ENCODE measurements at regions not wholly inside any gene's neighbourhood (a gene's known extent, or its start where the extent isn't known, plus 50 kb on each side); places are given as distances from the start of the nearest gene placed in this dataset.

GRCh38 chr11:103585911-103586310 lies 450.5 kb upstream of the DDI1 start:
- Histone ChIP-seq H3K27me3 (ENCODE audit: insufficient read depth, low read length, poor library complexity) (no peaks in the 10 kb centered on the region), H3K4me3 (ENCODE audit: low read depth in 1 of 2, low read length in 2 of 2) (no peak overlapping the region), H3K27ac (ENCODE audit: low read length) (no peak overlapping the region), H3K36me3 (ENCODE audit: insufficient read depth, low read length) (no peaks in the 10 kb centered on the region), H3K4me2 (ENCODE audit: insufficient read depth, low read length) (no peak overlapping the region), H3K9ac (ENCODE audit: low read depth, low read length) (no peak overlapping the region), H3K9me3 (ENCODE audit: insufficient read depth, low read length, severe bottlenecking) (no peaks in the 10 kb centered on the region), H3K4me1 (ENCODE audit: insufficient read depth, low read length) (no peaks in the 10 kb centered on the region), H2AFZ (ENCODE audit: low read depth, low read length) (no peak overlapping the region), H3K79me2 (ENCODE audit: insufficient read depth, low read length) (no peaks in the 10 kb centered on the region), H4K20me1 (ENCODE audit: insufficient read depth, low read length) (no peaks in the 10 kb centered on the region)
- TF ChIP-seq EZH2 (IDR thresholded peaks at IDR 0.05; ENCODE audit: borderline replicate concordance, low read depth, low read length, severe bottlenecking) = no peak
- TF ChIP-seq CTCF (IDR thresholded peaks at IDR 0.05; ENCODE audit: borderline replicate concordance, extremely low read depth, low read length, poor library complexity, severe bottlenecking) = no peak
- DNase-seq (no peak), ATAC-seq (ENCODE audit: insufficient read depth, low read depth) (no peak)

GRCh38 chr11:103586756-103587155 lies 449.7 kb upstream of the DDI1 start:
- no peaks in the 10 kb centered on the region for H3K27me3 ChIP-seq (ENCODE audit: insufficient read depth, low read length, poor library complexity)
- no peak overlapping the region for H3K4me3 ChIP-seq (ENCODE audit: low read depth in 1 of 2, low read length in 2 of 2)
- no peaks in the 10 kb centered on the region for H3K9me3 ChIP-seq (ENCODE audit: insufficient read depth, low read length, severe bottlenecking)
- no peak overlapping the region for H3K9ac ChIP-seq (ENCODE audit: low read depth, low read length)
- no peak overlapping the region; the same call in 1 of the 2 replicates for H2AFZ ChIP-seq (ENCODE audit: low read depth, low read length)
- H3K79me2 ChIP-seq (ENCODE audit: insufficient read depth, low read length) = no peaks in the 10 kb centered on the region
- H3K27ac ChIP-seq (ENCODE audit: low read length) = no peak overlapping the region
- no peaks in the 10 kb centered on the region for H3K4me1 ChIP-seq (ENCODE audit: insufficient read depth, low read length)
- TF ChIP-seq CTCF (IDR thresholded peaks at IDR 0.05; ENCODE audit: borderline replicate concordance, extremely low read depth, low read length, poor library complexity, severe bottlenecking) = no peak
- no peak for TF ChIP-seq EZH2 (IDR thresholded peaks at IDR 0.05; ENCODE audit: borderline replicate concordance, low read depth, low read length, severe bottlenecking)
- ATAC-seq (ENCODE audit: insufficient read depth, low read depth) = no peak
- H3K4me2 ChIP-seq (ENCODE audit: insufficient read depth, low read length) = no peak overlapping the region
- no peak for DNase-seq
- no peaks in the 10 kb centered on the region for H3K36me3 ChIP-seq (ENCODE audit: insufficient read depth, low read length)
- H4K20me1 ChIP-seq (ENCODE audit: insufficient read depth, low read length) = no peaks in the 10 kb centered on the region

- ATAC-seq (ENCODE audit: insufficient read depth, low read depth) = no peak
These were observed 448.3 kb upstream of the DDI1 start for GRCh38 chr11:103587901-103588788.

More at GRCh38 chr11:103587901-103588788, 448.3 kb upstream of the DDI1 start:
- TF ChIP-seq EZH2 (IDR thresholded peaks at IDR 0.05; ENCODE audit: borderline replicate concordance, low read depth, low read length, severe bottlenecking) (no peak), CTCF (IDR thresholded peaks at IDR 0.05; ENCODE audit: borderline replicate concordance, extremely low read depth, low read length, poor library complexity, severe bottlenecking) (no peak)
- no peaks in the 10 kb centered on the region for H3K4me1 ChIP-seq (ENCODE audit: insufficient read depth, low read length)
- no peak overlapping the region for H2AFZ ChIP-seq (ENCODE audit: low read depth, low read length)
- no peaks in the 10 kb centered on the region for H4K20me1 ChIP-seq (ENCODE audit: insufficient read depth, low read length)
- no peaks in the 10 kb centered on the region for H3K27me3 ChIP-seq (ENCODE audit: insufficient read depth, low read length, poor library complexity)
- H3K79me2 ChIP-seq (ENCODE audit: insufficient read depth, low read length) = no peaks in the 10 kb centered on the region
- no peaks in the 10 kb centered on the region for H3K9me3 ChIP-seq (ENCODE audit: insufficient read depth, low read length, severe bottlenecking)
- no peak overlapping the region for H3K4me3 ChIP-seq (ENCODE audit: low read depth in 1 of 2, low read length in 2 of 2)
- no peak overlapping the region for H3K4me2 ChIP-seq (ENCODE audit: insufficient read depth, low read length)
- H3K9ac ChIP-seq (ENCODE audit: low read depth, low read length) = no peak overlapping the region
- DNase-seq = no peak
- no peaks in the 10 kb centered on the region for H3K36me3 ChIP-seq (ENCODE audit: insufficient read depth, low read length)
- H3K27ac ChIP-seq (ENCODE audit: low read length) = no peak overlapping the region

Measured in DND-41 (cell line).